DND-41 (cell line): ENCODE measurements at regions not wholly inside any gene's neighbourhood (a gene's known extent, or its start where the extent isn't known, plus 50 kb on each side); places are given as distances from the start of the nearest gene placed in this dataset.
A peak's percentile ranks its signal among the peaks of the same experiment; 100 is the strongest.
"Not testable (repeated sequence)": the region's sequence is repeated elsewhere in the genome, so short reads cannot be mapped to it uniquely, and the experiment has no call there.

Experiments used
- ATAC-seq: fragments of 200-7000 bp; cut with Tn5 transposase; 3 replicates; pipeline ENCODE4 v1.9.1; 2021; ENCODE audit warnings: low read depth; ENCODE audit not compliant: insufficient read depth
- DNase-seq: peaks from one replicate; pipeline ENCODE4 v3.0.0-alpha.2; 2020
- H2AFZ ChIP-seq: 2 replicates; pipeline ENCODE4 v1.6.0; 2012; ENCODE audit warnings: low read depth, low read length
- H3K27ac ChIP-seq: 2 replicates; pipeline ENCODE4 v1.5.1; 2012; ENCODE audit warnings: low read length, inconsistent platforms
- H3K27me3 ChIP-seq: fragments of 200-600 bp; sonication (generic); 2 replicates; pipeline ENCODE4 v1.6.0; 2012; ENCODE audit warnings: low read length, mild to moderate bottlenecking, inconsistent platforms; ENCODE audit not compliant: insufficient read depth, poor library complexity
- H3K36me3 ChIP-seq: 2 replicates; pipeline ENCODE4 v1.5.1; 2012; ENCODE audit warnings: low read length, inconsistent platforms; ENCODE audit not compliant: insufficient read depth
- H3K4me1 ChIP-seq: 2 replicates; pipeline ENCODE4 v1.5.1; 2012; ENCODE audit warnings: mild to moderate bottlenecking, low read length; ENCODE audit not compliant: insufficient read depth
- H3K4me2 ChIP-seq: 2 replicates; pipeline ENCODE4 v1.6.0; 2012; ENCODE audit warnings: mild to moderate bottlenecking, moderate library complexity, low read length, inconsistent platforms; ENCODE audit not compliant: insufficient read depth
- H3K4me3 ChIP-seq, 2 experiments: fragments of 200-600 bp in 1 of 2; shearing (Covaris generic) in 1 of 2; 2 replicates each; pipeline ENCODE4 v1.5.1; 2012 to 2016; ENCODE audit warnings: inconsistent platforms in 2 of 2, low read length in 2 of 2, mild to moderate bottlenecking in 2 of 2, low read depth in 1 of 2, moderate library complexity in 1 of 2
- H3K79me2 ChIP-seq: 2 replicates; pipeline ENCODE4 v1.6.0; 2012; ENCODE audit warnings: low read length, inconsistent platforms; ENCODE audit not compliant: insufficient read depth
- H3K9ac ChIP-seq: 2 replicates; pipeline ENCODE4 v1.6.0; 2012; ENCODE audit warnings: low read depth, mild to moderate bottlenecking, inconsistent platforms, low read length, moderate library complexity
- H3K9me3 ChIP-seq: 2 replicates; pipeline ENCODE4 v1.5.1; 2012; ENCODE audit warnings: low read length, moderate library complexity, mild to moderate bottlenecking, inconsistent platforms; ENCODE audit not compliant: insufficient read depth, severe bottlenecking
- H4K20me1 ChIP-seq: 2 replicates; pipeline ENCODE4 v1.6.0; 2012; ENCODE audit warnings: low read length; ENCODE audit not compliant: insufficient read depth
- EZH2 ChIP-seq: IDR thresholded peaks from 3 replicates; pipeline ENCODE4 v1.6.1; 2012; ENCODE audit warnings: borderline replicate concordance, low read depth, mild to moderate bottlenecking, moderate library complexity, low read length, inconsistent platforms; ENCODE audit not compliant: severe bottlenecking
- TF ChIP-seq, protein P1 (sequence below): IDR thresholded peaks from 2 replicates; pipeline ENCODE4 v1.5.1; 2012; ENCODE audit warnings: borderline replicate concordance, low read length, moderate library complexity, mild to moderate bottlenecking; ENCODE audit not compliant: poor library complexity, severe bottlenecking; ENCODE audit errors: extremely low read depth

DNA sequence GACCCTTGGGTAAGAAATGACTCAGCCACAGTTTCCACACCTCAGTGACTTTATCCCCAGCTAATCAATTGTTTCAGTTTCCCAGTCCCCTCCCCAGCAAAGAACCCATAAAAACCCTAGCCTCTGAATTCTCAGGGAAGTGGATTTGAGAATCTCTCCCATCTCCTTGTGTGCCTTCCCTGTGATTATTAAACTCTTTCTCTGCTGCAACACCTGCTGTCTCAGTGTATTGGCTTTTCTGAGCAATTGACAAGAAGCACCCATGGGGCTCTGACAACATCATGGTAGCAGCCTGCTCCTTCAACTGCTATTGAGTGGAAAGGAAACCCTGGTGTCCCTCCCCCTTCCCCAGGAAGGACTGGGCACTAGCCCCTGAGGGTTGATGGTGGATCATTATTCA, 73.7 kb downstream of the UQCRFS1 start:
- Histone ChIP-seq H3K79me2 (no peaks in the 10 kb centered on the region), H3K4me3 (no peak overlapping the region), H3K4me1 (no peaks in the 10 kb centered on the region), H4K20me1 (no peaks in the 10 kb centered on the region), H3K9ac (no peak overlapping the region), H3K27me3 (no peaks in the 10 kb centered on the region), H3K4me2 (no peak overlapping the region), H3K27ac (no peak overlapping the region), H3K36me3 (no peaks in the 10 kb centered on the region), H2AFZ (no peak overlapping the region), H3K9me3 (peaks cover 15% of the 10 kb centered on the region)
- no peak for TF ChIP-seq EZH2
- TF ChIP-seq, protein P1, sequence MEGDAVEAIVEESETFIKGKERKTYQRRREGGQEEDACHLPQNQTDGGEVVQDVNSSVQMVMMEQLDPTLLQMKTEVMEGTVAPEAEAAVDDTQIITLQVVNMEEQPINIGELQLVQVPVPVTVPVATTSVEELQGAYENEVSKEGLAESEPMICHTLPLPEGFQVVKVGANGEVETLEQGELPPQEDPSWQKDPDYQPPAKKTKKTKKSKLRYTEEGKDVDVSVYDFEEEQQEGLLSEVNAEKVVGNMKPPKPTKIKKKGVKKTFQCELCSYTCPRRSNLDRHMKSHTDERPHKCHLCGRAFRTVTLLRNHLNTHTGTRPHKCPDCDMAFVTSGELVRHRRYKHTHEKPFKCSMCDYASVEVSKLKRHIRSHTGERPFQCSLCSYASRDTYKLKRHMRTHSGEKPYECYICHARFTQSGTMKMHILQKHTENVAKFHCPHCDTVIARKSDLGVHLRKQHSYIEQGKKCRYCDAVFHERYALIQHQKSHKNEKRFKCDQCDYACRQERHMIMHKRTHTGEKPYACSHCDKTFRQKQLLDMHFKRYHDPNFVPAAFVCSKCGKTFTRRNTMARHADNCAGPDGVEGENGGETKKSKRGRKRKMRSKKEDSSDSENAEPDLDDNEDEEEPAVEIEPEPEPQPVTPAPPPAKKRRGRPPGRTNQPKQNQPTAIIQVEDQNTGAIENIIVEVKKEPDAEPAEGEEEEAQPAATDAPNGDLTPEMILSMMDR: no peak
- DNase-seq: peak; percentile 13
- ATAC-seq: no peak

DNA sequence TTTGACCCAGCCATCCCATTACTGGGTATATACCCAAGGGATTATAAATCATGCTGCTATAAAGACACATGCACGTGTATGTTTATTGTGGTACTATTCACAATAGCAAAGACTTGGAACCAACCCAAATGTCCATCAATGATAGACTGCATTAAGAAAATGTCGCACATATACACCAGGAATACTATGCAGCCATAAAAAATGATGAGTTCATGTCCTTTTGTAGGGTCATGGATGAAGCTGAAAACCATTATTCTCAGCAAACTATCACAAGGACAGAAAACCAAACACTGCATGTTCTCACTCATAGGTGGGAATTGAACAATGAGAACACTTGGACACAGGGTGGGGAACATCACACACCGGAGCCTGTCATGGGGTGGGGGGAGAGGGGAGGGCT, 74.7 kb downstream of the UQCRFS1 start:
- not testable (repeated sequence) for H3K27me3 ChIP-seq, H3K27ac ChIP-seq, H3K36me3 ChIP-seq, H4K20me1 ChIP-seq, H3K9ac ChIP-seq, H3K4me2 ChIP-seq, DNase-seq, H3K4me3 ChIP-seq, ATAC-seq, H3K79me2 ChIP-seq, H3K4me1 ChIP-seq, H2AFZ ChIP-seq
- H3K9me3 ChIP-seq: peaks cover 15% of the 10 kb centered on the region

DNA sequence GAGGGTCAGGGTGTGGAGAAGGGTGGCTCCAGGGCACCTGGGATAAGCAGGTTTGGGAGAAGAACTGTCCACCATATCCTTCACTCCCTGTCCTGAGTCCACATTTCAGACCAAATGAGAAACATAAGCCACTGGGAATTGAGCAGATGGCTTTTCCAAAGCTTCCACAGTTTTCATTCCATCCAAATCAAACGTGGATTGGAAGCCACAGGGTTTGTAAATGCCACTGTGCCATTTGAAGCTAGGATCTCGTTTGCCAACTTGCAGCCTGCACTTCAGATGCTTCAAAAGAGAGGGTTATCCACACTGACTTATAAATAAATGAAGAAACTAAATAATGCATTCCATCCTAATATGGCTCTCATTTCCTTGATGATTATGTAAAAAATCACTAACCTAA, 81.5 kb downstream of the UQCRFS1 start:
- DNase-seq (no peak), ATAC-seq (no peak)
- Histone ChIP-seq H2AFZ (no peak overlapping the region), H3K9me3 (no peaks in the 10 kb centered on the region), H4K20me1 (no peaks in the 10 kb centered on the region), H3K4me2 (no peak overlapping the region), H3K4me1 (no peaks in the 10 kb centered on the region), H3K36me3 (no peaks in the 10 kb centered on the region), H3K4me3 (no peak overlapping the region), H3K79me2 (no peaks in the 10 kb centered on the region), H3K27ac (no peak overlapping the region), H3K9ac (no peak overlapping the region), H3K27me3 (no peaks in the 10 kb centered on the region)
- no peak for TF ChIP-seq EZH2
- TF ChIP-seq, protein P1: no peak

DNA sequence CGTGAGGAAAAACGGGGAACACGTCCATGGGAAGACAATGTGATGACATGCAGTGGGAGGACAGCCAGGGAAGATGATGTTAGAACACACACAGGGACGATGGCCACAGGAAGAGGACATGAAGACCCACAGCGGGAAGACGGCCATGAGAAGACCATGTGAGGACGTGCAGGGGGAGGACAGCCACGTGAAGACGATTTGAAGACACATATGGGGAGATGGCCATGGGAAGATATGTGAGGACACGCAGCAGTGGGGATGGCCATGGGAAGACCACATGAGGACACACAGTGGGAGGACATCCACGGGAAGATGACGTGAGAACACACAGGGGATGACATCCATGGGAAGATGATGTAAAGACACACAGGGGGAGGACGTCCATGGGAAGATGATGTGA, 83.8 kb downstream of the UQCRFS1 start:
- DNase-seq (no peak), ATAC-seq (no peak)
- no peak overlapping the region for H2AFZ ChIP-seq
- H3K9me3 ChIP-seq: no peaks in the 10 kb centered on the region
- H3K36me3 ChIP-seq: no peaks in the 10 kb centered on the region
- no peaks in the 10 kb centered on the region for H3K27me3 ChIP-seq
- H3K4me2 ChIP-seq: no peak overlapping the region
- TF ChIP-seq EZH2: no peak
- TF ChIP-seq, protein P1: no peak
- H3K27ac ChIP-seq: no peak overlapping the region
- no peaks in the 10 kb centered on the region for H3K79me2 ChIP-seq
- H3K4me3 ChIP-seq: no peak overlapping the region
- H4K20me1 ChIP-seq: no peaks in the 10 kb centered on the region
- no peak overlapping the region for H3K9ac ChIP-seq
- H3K4me1 ChIP-seq: no peaks in the 10 kb centered on the region
